Thyroid gland (tissue), 4 donors: ENCODE measurements at regions not wholly inside any gene's neighbourhood (a gene's known extent, or its start where the extent isn't known, plus 50 kb on each side); places are given as distances from the start of the nearest gene placed in this dataset.

Experiments used
- DNase-seq, 2 donors: peaks; one replicate each; pipeline ENCODE4 v3.0.0-alpha.2; 2019
- H3K27ac ChIP-seq, 3 donors: fragments of 200-600 bp; sonication (generic); 1 replicate in 2 of 3; 2 replicates in 1 of 3; pipeline ENCODE4 v1.5.1; 2016 to 2019; ENCODE audit warnings: mild to moderate bottlenecking in 1 of 3, moderate library complexity in 1 of 3
- H3K27me3 ChIP-seq: fragments of 200-600 bp; sonication (generic); one replicate; pipeline ENCODE4 v1.5.1; 2019
- H3K36me3 ChIP-seq, 2 donors: fragments of 200-600 bp; sonication (generic); one replicate each; pipeline ENCODE4 v1.5.1; 2016 to 2019
- H3K4me1 ChIP-seq, 2 donors: fragments of 200-600 bp; sonication (generic); one replicate each; pipeline ENCODE4 v1.5.1; 2017 to 2019
- H3K4me3 ChIP-seq, 3 donors: fragments of 200-600 bp; sonication (generic); replicated peaks in 1 of 3; 1 replicate in 2 of 3; 2 replicates in 1 of 3; pipeline ENCODE4 v1.5.1; 2016; ENCODE audit warnings: mild to moderate bottlenecking in 1 of 3
- H3K9me3 ChIP-seq: fragments of 200-600 bp; sonication (generic); one replicate; pipeline ENCODE4 v1.5.1; 2017
- POLR2A ChIP-seq, 2 donors: fragments of 450-650 bp; IDR thresholded peaks; one replicate each; pipeline ENCODE4 v1.6.1; 2017; ENCODE audit warnings: antibody characterized with exemption in 2 of 2, mild to moderate bottlenecking in 2 of 2, moderate library complexity in 1 of 2
- WGBS, 2 donors: methylation state at CpG; one replicate each; pipeline ENCODE4 v1.1.5; 2017; 5-methylcytosine and 5-hydroxymethylcytosine counted together
- intact Hi-C: fragments of 100-400 bp; cut with DNase I; formaldehyde crosslinking; loops from one replicate; pipeline ENCODE4 v1.15.1; 2023
- TF ChIP-seq, protein P1 (sequence below), 6 experiments: fragments of 200-600 bp in 3 of 6; fragments of 450-650 bp in 3 of 6; sonication (generic) in 3 of 6; IDR thresholded peaks; one replicate each; pipeline ENCODE4 v1.5.1; 2016 to 2019; ENCODE audit warnings: antibody characterized with exemption in 6 of 6, mild to moderate bottlenecking in 2 of 6, inconsistent platforms in 1 of 6, moderate library complexity in 1 of 6

DNA sequence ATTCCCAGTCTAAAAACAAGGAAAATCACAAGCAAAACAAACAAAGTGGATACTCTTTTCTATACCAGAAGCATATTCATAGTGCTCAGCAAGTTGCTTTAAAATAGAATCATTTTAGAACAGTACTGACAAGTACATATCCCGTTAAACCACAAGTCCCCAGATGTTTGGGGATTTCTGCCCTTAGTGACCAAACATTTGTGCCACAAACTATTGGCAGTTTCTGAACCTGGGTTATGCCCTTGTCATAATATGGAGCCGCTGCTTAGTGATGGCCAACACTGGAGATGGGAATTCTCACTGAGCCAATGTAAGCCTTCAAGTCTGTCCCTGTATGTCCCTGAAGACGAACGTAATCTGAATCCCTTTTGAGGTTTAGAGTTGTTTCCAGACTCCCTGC is 436.7 kb upstream of the JAG1 start:
- no peak for DNase-seq
- Histone ChIP-seq H3K27ac (no peak overlapping the region), H3K36me3 (no peaks in the 10 kb centered on the region), H3K4me3 (no peak overlapping the region), H3K27me3 (no peaks in the 10 kb centered on the region), H3K9me3 (no peaks in the 10 kb centered on the region), H3K4me1 (peaks cover 0 to 5% of the 10 kb centered on the region in 2 donors)
- intact Hi-C loops, result no loop called here
- TF ChIP-seq, protein P1, sequence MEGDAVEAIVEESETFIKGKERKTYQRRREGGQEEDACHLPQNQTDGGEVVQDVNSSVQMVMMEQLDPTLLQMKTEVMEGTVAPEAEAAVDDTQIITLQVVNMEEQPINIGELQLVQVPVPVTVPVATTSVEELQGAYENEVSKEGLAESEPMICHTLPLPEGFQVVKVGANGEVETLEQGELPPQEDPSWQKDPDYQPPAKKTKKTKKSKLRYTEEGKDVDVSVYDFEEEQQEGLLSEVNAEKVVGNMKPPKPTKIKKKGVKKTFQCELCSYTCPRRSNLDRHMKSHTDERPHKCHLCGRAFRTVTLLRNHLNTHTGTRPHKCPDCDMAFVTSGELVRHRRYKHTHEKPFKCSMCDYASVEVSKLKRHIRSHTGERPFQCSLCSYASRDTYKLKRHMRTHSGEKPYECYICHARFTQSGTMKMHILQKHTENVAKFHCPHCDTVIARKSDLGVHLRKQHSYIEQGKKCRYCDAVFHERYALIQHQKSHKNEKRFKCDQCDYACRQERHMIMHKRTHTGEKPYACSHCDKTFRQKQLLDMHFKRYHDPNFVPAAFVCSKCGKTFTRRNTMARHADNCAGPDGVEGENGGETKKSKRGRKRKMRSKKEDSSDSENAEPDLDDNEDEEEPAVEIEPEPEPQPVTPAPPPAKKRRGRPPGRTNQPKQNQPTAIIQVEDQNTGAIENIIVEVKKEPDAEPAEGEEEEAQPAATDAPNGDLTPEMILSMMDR (IDR thresholded peaks at IDR 0.05), result no peak
- no peak for TF ChIP-seq POLR2A (IDR thresholded peaks at IDR 0.05)
- 74 to 85% methylated on average over 4 of the region's 4 CpGs for WGBS, 2 donors

GRCh38 chr20:11111191-11111590 is 437.4 kb upstream of the JAG1 start:
- no peak overlapping the region for H3K27ac ChIP-seq
- 72 to 84% methylated on average over 2 of the region's 2 CpGs for WGBS, 2 donors
- H3K36me3 ChIP-seq, result no peaks in the 10 kb centered on the region
- no peak for TF ChIP-seq POLR2A (IDR thresholded peaks at IDR 0.05)
- TF ChIP-seq, protein P1 (IDR thresholded peaks at IDR 0.05), result no peak
- intact Hi-C loops, result no loop called here
- H3K27me3 ChIP-seq, result no peaks in the 10 kb centered on the region
- H3K4me3 ChIP-seq, result no peak overlapping the region
- H3K9me3 ChIP-seq, result no peaks in the 10 kb centered on the region
- no peak for DNase-seq
- H3K4me1 ChIP-seq, result peaks cover 0 to 5% of the 10 kb centered on the region in 2 donors

DNA sequence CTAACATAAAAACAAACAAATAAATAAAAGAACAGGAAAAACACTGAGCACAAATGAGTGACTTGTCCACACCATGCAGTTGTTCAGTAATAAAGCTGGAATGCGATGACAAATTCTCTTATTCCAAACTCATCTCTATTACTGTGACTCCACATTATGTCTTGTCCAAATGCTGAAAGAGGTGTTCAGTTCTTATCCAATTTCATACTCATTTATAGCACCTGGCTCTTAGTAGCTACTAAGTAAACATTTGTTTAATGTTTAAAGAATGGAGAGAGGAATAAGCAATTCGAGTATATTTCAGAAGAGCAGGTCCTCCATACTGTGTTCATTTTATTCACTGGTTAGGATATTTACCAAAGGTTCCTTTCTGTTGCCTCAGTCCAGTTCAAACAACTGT is 439.0 kb upstream of the JAG1 start:
- DNase-seq, result no peak
- H3K27me3 ChIP-seq, result no peaks in the 10 kb centered on the region
- intact Hi-C loops, result no loop called here
- H3K4me1 ChIP-seq, result peaks cover 0 to 5% of the 10 kb centered on the region in 2 donors
- no peak overlapping the region for H3K4me3 ChIP-seq
- no peaks in the 10 kb centered on the region for H3K36me3 ChIP-seq
- no peak overlapping the region for H3K27ac ChIP-seq
- 79 to 81% methylated on average over 2 of the region's 2 CpGs for WGBS, 2 donors
- H3K9me3 ChIP-seq, result no peaks in the 10 kb centered on the region
- no peak for TF ChIP-seq POLR2A (IDR thresholded peaks at IDR 0.05)
- TF ChIP-seq, protein P1 (IDR thresholded peaks at IDR 0.05), result no peak

GRCh38 chr20:11114382-11114781 is 440.6 kb upstream of the JAG1 start:
- H3K36me3 ChIP-seq, result no peaks in the 10 kb centered on the region
- no peaks in the 10 kb centered on the region for H3K9me3 ChIP-seq
- H3K4me3 ChIP-seq, result no peak overlapping the region
- TF ChIP-seq POLR2A (IDR thresholded peaks at IDR 0.05), result no peak
- TF ChIP-seq, protein P1 (IDR thresholded peaks at IDR 0.05), result no peak
- no peak for DNase-seq
- no peaks in the 10 kb centered on the region for H3K27me3 ChIP-seq
- no peaks in the 10 kb centered on the region for H3K4me1 ChIP-seq
- no peak overlapping the region for H3K27ac ChIP-seq
- intact Hi-C loops, result no loop called here

DNA sequence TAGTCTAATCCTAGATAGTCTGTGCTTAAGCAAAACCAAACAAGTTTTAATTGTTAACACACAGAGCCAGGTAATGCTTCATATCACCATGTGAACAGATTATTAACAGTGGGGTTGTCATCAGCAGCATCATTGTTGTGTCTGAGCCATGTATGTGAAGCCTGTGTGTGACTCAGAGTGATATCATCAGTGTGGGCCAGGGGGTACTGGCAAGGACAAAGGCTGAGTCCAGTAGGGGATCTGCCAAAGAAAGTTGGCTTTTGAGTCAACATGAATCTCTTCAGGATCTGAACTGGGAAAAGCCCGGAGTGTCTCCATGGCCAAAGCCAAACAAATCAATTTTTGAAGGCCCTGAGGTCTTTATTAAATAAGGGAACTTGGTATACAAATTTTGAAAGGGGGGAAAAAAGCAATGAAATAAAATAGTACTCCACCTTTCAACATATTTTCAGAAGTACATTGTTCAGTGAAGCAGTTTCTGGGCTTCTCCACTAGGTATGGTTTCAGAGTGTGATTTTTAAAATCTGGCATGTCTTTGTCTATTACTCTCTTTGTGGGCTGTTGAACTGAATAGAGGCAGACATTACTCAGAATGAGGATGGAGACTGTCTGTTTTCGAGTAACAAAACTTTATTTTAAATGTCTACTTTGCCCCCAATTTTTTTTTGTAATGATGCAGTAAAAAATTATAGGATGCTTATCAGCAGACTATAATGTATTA is 444.2 kb upstream of the JAG1 start:
- Histone ChIP-seq H3K4me1 (no peaks in the 10 kb centered on the region), H3K27ac (no peak overlapping the region), H3K27me3 (no peaks in the 10 kb centered on the region), H3K4me3 (no peak overlapping the region), H3K36me3 (no peaks in the 10 kb centered on the region), H3K9me3 (no peaks in the 10 kb centered on the region)
- TF ChIP-seq, protein P1 (IDR thresholded peaks at IDR 0.05), result no peak
- no peak for TF ChIP-seq POLR2A (IDR thresholded peaks at IDR 0.05)
- WGBS, 2 donors, result 74 to 83% methylated on average over 2 of the region's 2 CpGs
- DNase-seq, result no peak
- intact Hi-C loops, result no loop called here
